NCI-H446 (cell line): ENCODE measurements at regions not wholly inside any gene's neighbourhood (a gene's known extent, or its start where the extent isn't known, plus 50 kb on each side); places are given as distances from the start of the nearest gene placed in this dataset.
"Not testable (repeated sequence)": the region's sequence is repeated elsewhere in the genome, so short reads cannot be mapped to it uniquely, and the experiment has no call there.

ENCODE experiments used
- DNase-seq, 2 experiments: peaks; one replicate each; lab custom pipeline; 2025; lab: John Stamatoyannopoulos, UW

DNA sequence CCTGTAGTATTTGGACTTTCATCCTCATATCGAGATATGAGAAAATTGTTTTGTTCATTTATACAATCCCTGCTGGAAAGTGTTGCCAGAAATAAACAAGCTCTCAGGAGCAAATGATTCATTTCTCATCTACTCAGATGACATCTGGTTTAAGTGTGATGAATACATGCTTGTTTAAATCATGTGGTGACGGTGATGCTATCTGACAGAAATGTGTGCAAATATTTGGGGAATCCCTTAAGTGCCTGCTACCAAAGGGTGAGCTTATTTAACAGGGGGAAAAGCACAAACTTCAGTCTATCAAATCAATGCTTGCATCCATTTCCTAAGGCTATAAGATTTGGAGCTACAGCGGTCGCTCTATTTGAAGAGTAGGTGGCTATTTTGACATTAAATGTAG is 368.3 kb upstream of the SASH1 start:
- DNase-seq, result no peak

DNA sequence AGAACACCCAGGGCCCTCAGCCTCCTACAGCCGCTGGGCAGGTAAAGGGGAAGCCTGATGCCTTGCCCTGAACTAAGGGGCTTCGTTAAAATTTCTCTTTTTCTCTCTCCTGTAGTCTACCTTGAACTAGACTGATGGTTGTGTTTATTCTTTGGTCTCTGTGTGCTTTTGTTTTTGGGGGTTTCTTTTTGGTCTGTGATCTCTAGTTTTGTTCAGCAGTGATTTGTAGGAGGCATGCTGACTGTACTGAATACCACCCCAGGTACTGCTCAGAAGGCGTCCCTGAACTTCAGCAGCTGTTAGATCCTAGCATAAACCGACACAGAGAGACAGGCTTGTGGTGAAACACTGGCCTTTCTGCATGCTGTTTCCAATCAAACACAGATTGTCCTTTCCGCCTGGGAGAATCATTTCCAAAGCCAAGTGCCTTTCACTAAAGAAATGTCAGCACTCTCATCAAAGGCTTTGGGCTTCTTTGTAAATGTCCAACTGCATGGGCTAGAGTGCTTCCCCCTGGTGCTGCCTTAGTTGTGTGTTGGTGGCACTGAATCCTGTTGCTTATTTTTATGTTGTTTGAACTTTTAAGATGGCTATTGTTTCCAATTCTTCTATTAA is 364.7 kb upstream of the SASH1 start:
- no peak for DNase-seq

DNA sequence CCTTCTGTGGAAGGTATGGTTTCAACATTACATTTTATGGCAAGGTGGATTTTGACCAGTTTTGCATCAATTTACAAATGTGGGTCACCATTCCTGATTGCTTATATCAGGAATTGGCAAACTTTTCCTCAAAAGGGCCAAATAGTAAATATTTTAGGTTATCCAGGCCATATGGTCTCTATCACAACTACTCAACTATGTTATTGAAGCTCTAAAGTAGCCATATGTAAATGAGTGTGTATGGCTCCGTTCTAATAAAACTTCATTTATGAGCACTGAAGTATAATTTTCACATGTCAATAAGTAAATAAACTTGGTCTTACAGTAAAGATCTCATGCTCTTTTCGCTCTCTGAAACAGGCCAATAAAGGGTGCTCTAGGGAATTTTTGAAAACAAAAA is 362.7 kb upstream of the SASH1 start:
- DNase-seq, result no peak

DNA sequence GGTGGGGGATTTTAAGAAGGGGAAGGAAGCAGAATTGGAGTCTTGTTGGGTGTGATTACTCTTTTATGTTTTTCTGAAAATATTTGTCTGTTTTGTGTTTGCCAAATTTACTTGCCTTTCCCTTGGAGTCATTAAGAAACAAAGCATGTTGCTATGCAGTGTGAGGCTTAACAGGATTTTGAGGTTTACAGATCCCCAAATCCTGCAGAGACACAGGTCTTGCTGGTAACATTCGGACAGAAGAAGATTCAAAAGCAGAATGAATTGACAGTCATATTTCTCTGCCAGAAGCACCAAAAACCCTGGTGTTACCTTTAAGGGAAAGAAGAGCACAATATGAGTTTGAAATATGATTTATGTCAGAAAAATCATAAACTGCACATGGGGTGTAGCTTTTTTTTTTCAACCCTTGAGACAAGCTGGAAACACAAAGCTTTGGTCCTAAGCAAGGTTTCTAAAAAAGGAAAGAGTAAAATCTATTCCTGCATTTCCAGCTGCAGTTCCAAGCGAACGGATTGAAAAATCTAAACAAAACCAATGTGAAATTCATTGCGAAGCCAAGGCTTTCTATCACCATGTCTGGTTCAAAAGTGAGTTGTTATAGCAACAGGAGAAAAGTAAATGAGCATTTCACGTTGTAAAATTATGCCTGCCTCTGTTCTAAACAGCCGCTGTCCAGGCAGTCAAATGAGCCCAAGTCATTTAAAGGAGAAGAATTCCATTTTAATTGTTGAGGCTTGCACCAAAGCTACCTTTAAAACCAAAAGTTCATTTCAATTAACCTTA is 358.9 kb upstream of the SASH1 start:
- DNase-seq, result no peak

DNA sequence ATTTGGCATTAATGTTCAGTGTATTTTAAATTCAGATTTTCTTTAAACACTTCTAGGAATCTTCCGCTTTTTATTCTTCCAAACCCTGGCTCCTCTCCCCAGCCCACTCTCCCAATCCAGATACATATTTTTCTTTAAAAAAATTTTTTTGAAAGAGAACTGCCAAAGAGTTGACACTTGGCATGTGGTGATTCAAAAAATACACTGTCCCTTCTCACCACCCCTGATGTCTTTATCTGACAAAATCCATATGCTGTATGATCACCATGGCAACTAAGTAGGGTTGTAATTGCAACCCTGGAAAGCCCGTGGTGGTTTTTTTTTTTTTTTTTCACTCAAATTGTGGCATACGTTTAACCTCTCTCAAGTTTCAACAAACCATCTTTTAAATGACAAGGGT is 355.8 kb upstream of the SASH1 start:
- DNase-seq, result no peak

DNA sequence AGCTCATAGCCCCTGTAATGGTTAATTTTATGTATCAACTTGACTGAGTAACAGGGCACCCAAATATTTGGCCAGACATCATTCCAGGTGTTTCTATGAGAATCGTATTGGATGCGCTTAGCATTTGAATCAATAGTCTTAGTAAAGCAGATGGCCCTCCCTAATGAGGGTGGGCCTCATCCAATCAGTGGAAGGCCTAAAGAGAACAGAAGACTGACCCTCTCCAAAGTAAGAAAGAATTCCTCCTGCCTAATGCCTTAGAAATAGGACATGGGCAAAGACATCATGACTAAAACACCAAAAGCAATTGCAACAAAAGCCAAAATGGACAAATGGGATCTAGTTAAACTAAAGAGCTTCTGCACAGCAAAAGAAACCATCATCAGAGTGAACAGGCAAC is 352.5 kb upstream of the SASH1 start:
- DNase-seq, result no peak

DNA sequence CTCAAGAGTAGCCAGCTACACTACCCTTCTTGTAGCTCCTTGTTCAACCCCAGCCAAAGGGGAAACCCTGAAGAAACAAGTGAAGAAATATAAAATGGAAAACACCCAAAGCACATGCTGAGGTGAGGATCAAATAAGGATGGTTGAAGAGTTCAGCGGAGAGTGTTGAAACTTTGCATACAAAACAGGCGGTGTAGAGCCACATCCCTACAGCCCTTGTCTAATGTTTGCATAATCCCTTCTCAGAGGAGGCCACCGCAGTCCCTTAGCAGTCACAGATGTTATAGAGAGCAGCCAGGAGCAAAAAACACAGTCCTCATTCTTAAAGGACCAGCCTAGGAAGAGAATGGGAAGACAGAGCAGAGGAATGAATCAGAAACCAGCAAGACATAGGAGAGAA is 350.7 kb upstream of the SASH1 start:
- DNase-seq, result no peak

DNA sequence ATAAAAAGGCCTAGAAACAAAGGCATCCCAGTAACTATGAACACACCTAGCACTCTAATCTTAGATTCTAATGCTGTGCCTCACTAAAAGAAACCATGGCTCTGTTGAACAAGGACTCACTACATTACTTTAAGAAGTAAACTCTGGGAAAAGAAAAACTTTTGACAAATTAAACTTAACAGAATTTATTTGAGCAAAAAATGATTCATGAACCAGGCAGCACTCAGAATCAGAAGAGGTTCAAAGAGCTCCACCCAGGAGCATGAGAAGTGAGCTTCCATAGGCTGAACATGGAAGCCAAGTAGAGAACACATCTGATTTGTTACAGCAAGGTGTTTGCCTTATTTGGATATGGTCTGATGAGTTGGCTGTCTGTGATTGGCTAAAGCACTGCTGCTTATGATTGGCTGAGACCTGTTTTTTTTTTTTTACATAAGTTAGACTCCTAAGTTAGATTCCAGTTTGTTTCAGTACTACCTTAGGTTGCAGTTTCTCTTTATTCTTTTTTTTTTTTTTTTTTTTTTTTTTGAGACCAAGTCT is 343.6 kb upstream of the SASH1 start:
- no peak for DNase-seq

DNA sequence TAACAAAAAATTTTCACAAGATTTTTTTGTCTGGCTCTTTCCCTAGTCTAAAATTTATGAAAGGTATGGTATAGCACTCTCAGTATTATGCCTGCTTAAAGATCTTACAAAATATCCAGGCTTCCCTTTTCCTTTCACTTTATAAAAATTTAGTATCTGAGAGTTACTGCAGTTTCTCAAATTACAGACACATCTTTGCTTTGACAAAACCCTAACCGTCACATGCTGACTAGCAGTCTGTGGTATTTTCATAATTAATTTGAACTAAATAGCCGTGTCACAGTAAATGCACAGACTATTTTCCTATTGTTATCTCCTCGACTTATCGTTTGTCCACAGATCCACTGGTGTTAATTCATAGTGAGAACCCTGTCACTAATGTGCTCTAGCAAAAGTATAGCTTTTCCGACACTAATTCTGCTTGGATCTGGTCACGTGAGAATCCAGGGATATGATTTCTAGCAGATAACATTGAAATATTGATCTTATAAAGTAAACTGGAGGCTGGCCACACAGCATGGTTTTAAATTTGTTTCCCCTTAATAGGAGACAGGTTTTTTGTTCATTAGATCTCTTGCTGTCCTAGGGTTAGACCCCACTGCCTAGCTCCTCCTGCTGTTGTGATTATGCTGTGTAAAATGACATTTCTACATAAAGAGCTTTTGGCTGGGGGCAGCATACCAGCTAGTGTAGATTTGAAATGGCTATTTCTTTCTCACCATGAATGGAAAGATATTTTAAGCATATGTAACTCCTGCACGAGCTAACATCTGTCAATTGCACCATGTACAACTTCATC is 340.6 kb upstream of the SASH1 start:
- no peak for DNase-seq

DNA sequence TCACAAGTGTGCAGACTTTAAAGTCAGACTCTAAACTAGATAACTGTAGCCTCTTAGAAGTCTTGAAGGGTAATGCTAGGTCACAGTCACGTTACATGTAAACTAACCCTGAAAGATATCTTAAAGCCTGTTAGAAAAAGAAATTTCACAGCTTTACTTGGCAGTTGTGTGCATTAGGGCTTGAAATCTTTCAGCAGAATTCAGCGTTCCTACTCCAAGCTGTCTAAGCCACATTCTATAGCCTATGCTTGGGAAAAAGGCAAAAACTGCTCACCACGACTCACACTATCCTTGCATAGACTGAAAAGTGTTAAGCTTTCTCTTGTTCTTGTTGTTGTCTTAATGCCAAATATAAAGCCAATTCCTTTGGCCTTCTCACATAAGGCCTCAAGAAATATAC is 338.0 kb upstream of the SASH1 start:
- no peak for DNase-seq

DNA sequence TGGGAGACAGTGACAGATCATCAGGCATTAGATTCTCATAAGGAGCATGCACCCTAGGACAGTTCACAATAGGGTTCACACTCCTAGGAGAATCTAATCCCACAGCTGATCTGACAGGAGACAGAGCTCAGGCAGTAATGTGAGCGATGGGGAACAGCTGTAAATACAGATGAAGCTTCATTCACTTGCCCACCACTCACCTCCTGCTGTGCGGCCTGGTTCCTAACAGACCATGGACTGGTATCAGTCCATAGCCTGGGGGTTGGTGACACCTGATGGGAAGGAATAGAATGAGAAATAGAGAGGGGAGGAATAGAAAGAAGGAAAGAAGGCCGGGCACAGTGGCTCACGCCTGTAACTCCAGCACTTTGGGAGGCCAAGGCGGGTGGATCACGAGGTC is 336.8 kb upstream of the SASH1 start:
- no peak for DNase-seq

DNA sequence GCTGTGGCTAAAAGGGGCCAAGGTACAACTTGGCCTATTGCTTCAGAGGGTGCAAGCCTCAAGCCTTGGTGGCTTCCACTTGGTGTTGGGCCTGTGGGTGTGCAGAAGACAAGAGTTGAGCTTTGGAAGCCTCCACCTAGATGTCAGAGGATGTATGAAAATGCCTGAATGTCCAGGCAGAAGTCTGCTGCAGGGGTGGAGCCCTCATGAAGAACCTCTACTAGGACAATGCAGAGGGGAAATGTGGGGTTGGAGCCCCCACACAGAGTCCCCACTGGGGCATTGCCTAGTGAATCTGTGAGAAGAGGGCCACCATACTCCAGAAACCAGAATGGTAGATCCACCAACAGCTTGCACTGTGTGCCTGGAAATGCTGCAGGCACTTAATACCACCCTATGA is 332.1 kb upstream of the SASH1 start:
- DNase-seq, result not testable (repeated sequence)

DNA sequence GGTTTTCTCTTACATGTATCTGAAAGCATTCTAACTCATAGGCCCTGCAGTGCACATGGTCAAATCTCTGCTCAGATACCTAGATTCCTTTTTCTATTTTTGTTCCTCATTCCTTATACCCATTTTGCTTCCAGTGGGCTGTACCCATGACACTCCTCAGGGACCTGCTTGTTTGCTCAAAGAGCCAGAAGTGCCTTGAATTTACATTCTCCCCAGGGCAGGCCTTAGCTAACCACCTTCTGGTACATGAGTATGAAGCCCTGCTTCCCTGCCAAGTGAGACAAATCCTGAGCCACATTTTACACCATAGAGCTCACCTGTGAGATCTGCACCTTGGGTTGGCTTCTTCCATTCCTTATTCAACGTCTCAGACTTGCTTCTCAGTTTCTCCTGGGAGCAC is 326.6 kb upstream of the SASH1 start:
- DNase-seq, result no peak

DNA sequence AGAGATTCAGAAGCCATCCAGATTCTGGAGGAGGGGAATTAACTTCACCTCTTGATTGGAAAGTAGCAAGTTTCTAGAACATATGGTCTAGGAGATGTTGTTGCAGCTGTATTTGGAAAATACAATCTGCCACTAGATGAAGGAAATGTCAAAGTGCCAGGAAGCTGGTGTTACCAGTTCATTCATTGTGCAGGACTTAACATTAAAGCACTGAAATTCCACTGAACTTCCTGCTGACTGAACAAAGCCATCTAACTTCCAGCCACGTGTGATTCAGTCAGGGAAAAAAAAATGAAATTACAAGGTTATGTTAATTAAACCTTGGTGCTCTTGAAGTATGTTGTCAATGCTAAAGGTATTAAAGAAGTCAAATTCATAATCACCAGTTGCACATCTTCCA is 321.5 kb upstream of the SASH1 start:
- no peak for DNase-seq

DNA sequence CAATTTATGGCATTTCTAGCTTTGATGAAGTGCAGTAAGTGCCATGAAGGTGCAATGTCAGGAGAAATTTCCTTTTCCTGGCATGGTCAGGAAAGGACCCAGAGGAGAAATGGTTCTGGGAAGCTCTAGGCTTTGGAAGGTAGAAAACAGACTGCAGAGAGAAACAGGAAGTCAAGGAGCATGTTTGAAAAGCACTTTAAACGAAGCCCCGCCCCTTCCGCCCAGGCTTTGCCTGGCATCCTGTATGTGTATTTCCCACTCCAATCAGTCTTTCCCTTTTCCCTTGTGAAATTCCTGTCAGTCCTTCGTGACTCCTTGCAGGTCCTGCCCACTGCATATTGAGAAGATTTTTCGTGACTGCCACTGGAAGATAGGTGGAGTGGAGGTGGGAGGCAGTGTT is 320.9 kb upstream of the SASH1 start:
- no peak for DNase-seq

DNA sequence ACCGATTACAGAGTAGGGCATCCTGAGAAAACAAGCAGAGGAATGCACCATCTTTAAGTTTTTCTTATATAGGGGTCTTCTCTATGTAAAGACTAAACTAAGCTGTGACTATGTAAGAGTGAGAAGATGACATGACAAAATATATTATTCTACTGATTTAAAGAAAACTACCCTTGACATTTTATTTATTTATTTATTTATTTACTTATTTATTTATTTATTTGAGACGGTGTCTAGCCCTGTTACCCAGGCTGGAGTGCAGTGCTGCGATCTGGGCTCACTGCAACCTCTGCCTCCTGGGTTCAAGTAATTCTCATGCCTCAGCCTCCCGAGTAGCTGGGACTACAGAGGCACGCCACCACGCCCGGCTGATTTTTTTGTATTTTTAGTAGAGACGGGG is 320.4 kb upstream of the SASH1 start:
- not testable (repeated sequence) for DNase-seq

DNA sequence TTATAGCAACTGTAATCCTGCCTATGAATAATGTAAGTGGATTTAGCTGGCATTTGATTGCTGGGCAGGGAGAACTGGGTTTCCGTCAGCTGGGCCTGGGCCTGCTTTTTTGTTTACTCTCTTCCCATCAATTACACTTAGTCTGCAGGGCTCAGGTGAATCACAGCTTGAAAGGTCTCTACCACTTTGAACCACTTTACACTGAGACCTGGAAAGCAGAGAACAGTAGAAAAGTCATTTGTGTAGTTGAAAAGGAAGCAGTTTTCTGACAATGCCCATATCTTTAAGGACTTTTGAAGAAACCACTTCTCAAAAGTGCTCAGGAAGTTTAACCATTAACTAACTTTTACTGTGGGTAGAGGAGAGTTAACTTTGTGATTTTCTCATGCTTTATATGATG is 315.4 kb upstream of the SASH1 start:
- no peak for DNase-seq

DNA sequence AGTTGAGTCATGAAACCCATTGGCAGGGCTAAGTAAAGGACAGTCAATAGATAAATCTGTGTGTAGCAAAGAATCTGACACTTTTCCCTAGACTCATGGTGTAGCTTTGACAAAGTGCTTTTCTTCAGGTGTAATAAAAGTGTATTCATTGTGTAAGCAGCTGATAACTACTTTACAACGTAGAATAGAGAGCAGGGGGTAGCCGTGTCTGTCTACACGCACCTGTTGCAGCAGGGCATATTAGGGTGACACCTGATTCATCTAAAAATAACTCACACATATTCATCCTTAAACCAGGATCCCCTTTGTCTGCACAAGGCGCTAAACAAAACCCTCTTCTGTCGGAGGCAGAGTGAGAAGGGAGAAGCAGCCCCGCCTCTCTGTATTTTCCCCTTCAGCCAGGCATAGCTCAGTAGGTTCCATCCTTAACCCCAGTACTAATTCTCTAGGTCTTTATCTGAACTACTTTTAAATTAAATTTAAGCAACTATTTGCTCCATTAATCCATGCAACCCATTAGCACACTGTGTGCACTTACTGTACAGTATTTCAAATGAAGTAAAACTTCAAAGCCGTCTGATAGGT is 306.7 kb upstream of the SASH1 start:
- DNase-seq, result no peak

DNA sequence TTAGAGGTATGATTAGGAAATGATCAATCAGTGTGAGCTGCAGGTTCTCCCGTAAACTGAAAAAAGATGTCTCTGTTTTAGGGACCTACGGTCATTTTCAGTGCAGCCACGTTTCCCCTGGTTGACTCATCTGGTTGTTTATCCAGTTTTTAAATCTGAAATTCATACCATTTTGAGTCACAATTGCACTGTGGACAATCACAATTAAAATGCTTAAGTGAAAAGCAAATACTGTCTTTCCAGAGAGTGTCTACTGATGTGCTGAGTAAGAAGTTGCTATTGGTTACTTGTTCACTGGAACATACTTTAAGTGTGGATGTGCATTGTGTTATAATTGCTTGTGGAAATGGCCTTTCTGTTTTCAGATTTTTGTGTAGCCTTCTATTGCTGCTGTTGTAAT is 305.1 kb upstream of the SASH1 start:
- DNase-seq, result no peak

DNA sequence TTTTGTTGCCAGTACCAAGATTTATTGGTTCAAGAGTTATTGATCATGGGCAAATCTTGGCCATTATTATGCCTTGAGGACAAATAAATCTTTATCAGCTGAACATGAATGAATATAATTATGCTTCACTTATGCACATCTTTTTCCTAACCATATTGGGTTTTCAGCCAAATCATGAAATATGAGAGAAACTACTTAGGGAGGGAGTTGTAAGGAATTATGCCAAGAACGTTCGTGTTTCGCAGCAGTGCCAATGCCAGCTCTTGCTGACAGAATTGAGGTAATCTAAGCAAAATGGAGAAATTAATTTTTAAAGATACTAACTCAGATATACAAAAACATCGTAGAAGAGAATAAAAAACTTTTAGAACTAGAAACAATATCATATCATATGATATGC is 301.1 kb upstream of the SASH1 start:
- DNase-seq, result peak in 1 of 2 experiments; percentile 13

DNA sequence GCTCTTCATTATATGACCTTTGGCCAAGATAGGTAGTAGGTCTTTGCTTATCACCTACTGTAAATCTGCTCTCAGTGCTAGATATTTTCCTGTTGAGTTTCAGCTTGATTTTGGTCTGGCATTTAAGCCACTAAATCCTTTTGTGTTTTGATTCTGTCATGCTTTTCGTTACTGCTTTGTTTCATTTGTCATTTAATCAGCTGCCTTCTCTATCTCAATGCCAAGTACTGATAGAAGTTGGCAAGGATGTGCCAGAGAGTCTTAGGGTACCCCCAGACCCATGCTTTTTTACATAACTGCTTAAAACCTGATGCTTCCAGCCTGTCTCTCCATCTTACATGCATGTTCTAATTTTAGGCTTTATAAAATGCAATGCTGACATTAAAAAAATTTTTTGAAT is 300.1 kb upstream of the SASH1 start:
- no peak for DNase-seq

DNA sequence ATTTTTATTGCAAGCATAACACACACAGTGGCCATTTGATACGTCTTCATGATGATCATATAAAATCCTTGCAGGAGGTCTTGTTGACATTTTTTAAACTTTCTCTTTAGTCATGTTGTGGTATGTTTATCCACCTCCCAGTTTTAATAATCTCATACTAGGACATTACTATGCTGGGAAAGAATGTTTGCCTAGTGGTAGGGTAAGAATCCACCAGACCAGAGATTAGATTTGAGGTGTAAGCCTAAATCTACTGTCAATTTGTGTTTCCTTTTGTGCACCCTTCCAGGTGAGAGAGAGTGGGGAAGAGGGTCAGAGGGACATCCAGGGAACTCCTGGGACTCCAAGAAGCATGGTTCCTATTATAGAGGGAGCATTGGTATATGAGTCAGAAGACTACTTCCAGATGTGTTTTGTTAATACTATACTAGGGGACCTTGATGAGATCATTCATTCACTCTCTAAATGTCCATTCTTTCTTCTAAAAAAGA is 298.3 kb upstream of the SASH1 start:
- no peak for DNase-seq
